KMS-11 (cell line): ENCODE measurements at regions not wholly inside any gene's neighbourhood (a gene's known extent, or its start where the extent isn't known, plus 50 kb on each side); places are given as distances from the start of the nearest gene placed in this dataset.

Experiments used
- H2AFZ ChIP-seq: fragments of 200-600 bp; sonication (generic); 2 replicates; pipeline ENCODE4 v1.6.1; 2016; ENCODE audit warnings: antibody characterized with exemption, mixed run types, low read depth
- H3K27ac ChIP-seq: fragments of 200-600 bp; sonication (generic); 2 replicates; pipeline ENCODE4 v1.6.1; 2016; ENCODE audit warnings: mild to moderate bottlenecking, mixed run types
- H3K27me3 ChIP-seq: fragments of 200-600 bp; sonication (generic); 2 replicates; pipeline ENCODE4 v1.6.1; 2017; ENCODE audit warnings: mild to moderate bottlenecking, low read depth, mixed run types, moderate library complexity; ENCODE audit not compliant: insufficient read depth
- H3K36me3 ChIP-seq: fragments of 200-600 bp; sonication (generic); 2 replicates; pipeline ENCODE4 v1.6.1; 2017; ENCODE audit warnings: mild to moderate bottlenecking, mixed run types; ENCODE audit not compliant: insufficient read depth
- H3K4me1 ChIP-seq: fragments of 200-600 bp; sonication (generic); 2 replicates; pipeline ENCODE4 v1.6.1; 2016; ENCODE audit warnings: mild to moderate bottlenecking, low read depth, mixed run types; ENCODE audit not compliant: poor library complexity, severe bottlenecking
- H3K4me2 ChIP-seq: fragments of 200-600 bp; sonication (generic); 2 replicates; pipeline ENCODE4 v1.7.0; 2016; ENCODE audit warnings: mild to moderate bottlenecking, mixed run types
- H3K4me3 ChIP-seq: fragments of 200-600 bp; sonication (generic); IDR thresholded peaks from 2 replicates; pipeline ENCODE4 v1.6.1; 2017; ENCODE audit warnings: low read depth, low read length, mixed read lengths; ENCODE audit not compliant: insufficient read depth
- H3K79me2 ChIP-seq: fragments of 200-600 bp; sonication (generic); 2 replicates; pipeline ENCODE4 v1.6.1; 2016; ENCODE audit warnings: low read depth, mixed run types; ENCODE audit not compliant: insufficient read depth
- H3K9ac ChIP-seq: fragments of 200-600 bp; sonication (generic); 2 replicates; pipeline ENCODE4 v1.6.1; 2016; ENCODE audit warnings: mild to moderate bottlenecking, mixed run types
- H4K20me1 ChIP-seq: fragments of 200-600 bp; sonication (generic); 2 replicates; pipeline ENCODE4 v1.6.1; 2016; ENCODE audit warnings: mild to moderate bottlenecking, mixed run types; ENCODE audit not compliant: insufficient read depth
- TF ChIP-seq, protein P1 (sequence below): fragments of 200-600 bp; sonication (generic); conservative IDR thresholded peaks from 2 replicates; pipeline ENCODE4 v1.6.1; 2017; ENCODE audit warnings: low read depth, mild to moderate bottlenecking, antibody characterized with exemption, low read length, moderate library complexity, mixed read lengths

DNA sequence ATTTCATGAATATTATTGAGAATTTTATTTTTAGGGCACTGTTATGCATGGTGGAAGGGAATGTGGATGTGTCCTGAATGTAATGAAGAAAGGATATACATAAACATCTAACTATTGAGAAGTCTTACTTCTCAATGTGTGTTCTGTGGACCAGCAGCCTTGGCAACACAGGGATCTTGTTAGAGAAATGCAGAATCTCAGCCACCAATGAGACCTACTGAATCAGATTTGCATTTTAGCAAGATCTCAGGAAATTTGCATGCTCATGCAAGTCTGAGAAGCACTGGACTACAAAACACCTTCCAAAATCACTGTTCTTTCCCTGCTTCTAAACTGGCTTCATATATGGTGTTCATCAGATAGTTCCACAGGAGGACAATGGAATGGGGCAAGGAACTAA lies 139.7 kb upstream of the WDFY3 start:
- no peaks in the 10 kb centered on the region for H3K36me3 ChIP-seq
- H3K4me1 ChIP-seq, result no peaks in the 10 kb centered on the region
- no peaks in the 10 kb centered on the region for H3K27me3 ChIP-seq
- H3K4me3 ChIP-seq, result no peak overlapping the region
- no peak overlapping the region for H3K4me2 ChIP-seq
- no peak overlapping the region for H3K27ac ChIP-seq
- H3K9ac ChIP-seq, result no peak overlapping the region
- H2AFZ ChIP-seq, result no peak overlapping the region
- H4K20me1 ChIP-seq, result no peaks in the 10 kb centered on the region
- H3K79me2 ChIP-seq, result no peaks in the 10 kb centered on the region
- TF ChIP-seq, protein P1, sequence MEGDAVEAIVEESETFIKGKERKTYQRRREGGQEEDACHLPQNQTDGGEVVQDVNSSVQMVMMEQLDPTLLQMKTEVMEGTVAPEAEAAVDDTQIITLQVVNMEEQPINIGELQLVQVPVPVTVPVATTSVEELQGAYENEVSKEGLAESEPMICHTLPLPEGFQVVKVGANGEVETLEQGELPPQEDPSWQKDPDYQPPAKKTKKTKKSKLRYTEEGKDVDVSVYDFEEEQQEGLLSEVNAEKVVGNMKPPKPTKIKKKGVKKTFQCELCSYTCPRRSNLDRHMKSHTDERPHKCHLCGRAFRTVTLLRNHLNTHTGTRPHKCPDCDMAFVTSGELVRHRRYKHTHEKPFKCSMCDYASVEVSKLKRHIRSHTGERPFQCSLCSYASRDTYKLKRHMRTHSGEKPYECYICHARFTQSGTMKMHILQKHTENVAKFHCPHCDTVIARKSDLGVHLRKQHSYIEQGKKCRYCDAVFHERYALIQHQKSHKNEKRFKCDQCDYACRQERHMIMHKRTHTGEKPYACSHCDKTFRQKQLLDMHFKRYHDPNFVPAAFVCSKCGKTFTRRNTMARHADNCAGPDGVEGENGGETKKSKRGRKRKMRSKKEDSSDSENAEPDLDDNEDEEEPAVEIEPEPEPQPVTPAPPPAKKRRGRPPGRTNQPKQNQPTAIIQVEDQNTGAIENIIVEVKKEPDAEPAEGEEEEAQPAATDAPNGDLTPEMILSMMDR, result no peak

GRCh38 chr4:85106805-85107336 lies 140.4 kb upstream of the WDFY3 start:
- Histone ChIP-seq H3K27me3 (no peaks in the 10 kb centered on the region), H3K36me3 (no peaks in the 10 kb centered on the region), H3K9ac (no peak overlapping the region), H3K4me2 (no peak overlapping the region), H3K4me1 (no peaks in the 10 kb centered on the region), H3K4me3 (no peak overlapping the region), H4K20me1 (no peaks in the 10 kb centered on the region), H2AFZ (no peak overlapping the region), H3K27ac (no peak overlapping the region), H3K79me2 (no peaks in the 10 kb centered on the region)
- TF ChIP-seq, protein P1, result no peak

GRCh38 chr4:85107553-85107952 lies 141.1 kb upstream of the WDFY3 start:
- Histone ChIP-seq H3K4me2 (no peak overlapping the region), H3K27ac (no peak overlapping the region), H3K4me1 (no peaks in the 10 kb centered on the region), H3K9ac (no peak overlapping the region), H3K79me2 (no peaks in the 10 kb centered on the region), H2AFZ (no peak overlapping the region), H4K20me1 (no peaks in the 10 kb centered on the region), H3K27me3 (no peaks in the 10 kb centered on the region), H3K36me3 (no peaks in the 10 kb centered on the region), H3K4me3 (no peak overlapping the region)
- TF ChIP-seq, protein P1, result no peak

- Histone ChIP-seq H2AFZ (no peak overlapping the region), H3K27ac (no peak overlapping the region), H3K9ac (no peak overlapping the region), H3K4me3 (no peak overlapping the region), H3K36me3 (no peaks in the 10 kb centered on the region), H3K4me1 (no peaks in the 10 kb centered on the region), H4K20me1 (no peaks in the 10 kb centered on the region), H3K27me3 (no peaks in the 10 kb centered on the region), H3K79me2 (no peaks in the 10 kb centered on the region), H3K4me2 (no peak overlapping the region)
- TF ChIP-seq, protein P1, result no peak
These were observed 147.2 kb upstream of the WDFY3 start for GRCh38 chr4:85113706-85114105.

GRCh38 chr4:85114526-85114925 lies 148.0 kb upstream of the WDFY3 start:
- H3K4me3 ChIP-seq, result no peak overlapping the region

More at GRCh38 chr4:85114526-85114925, 148.0 kb upstream of the WDFY3 start:
- Histone ChIP-seq H2AFZ (no peak overlapping the region), H3K4me1 (no peaks in the 10 kb centered on the region), H3K27me3 (no peaks in the 10 kb centered on the region), H3K79me2 (no peaks in the 10 kb centered on the region), H3K36me3 (no peaks in the 10 kb centered on the region), H3K9ac (no peak overlapping the region), H3K4me2 (no peak overlapping the region), H4K20me1 (no peaks in the 10 kb centered on the region), H3K27ac (no peak overlapping the region)
- TF ChIP-seq, protein P1, result no peak
